GM18520 (cell line): ENCODE measurements at regions not wholly inside any gene's neighbourhood (a gene's known extent, or its start where the extent isn't known, plus 50 kb on each side); places are given as distances from the start of the nearest gene placed in this dataset.
"Not testable (repeated sequence)": the region's sequence is repeated elsewhere in the genome, so short reads cannot be mapped to it uniquely, and the experiment has no call there.

Experiments used
- ATAC-seq: cut with Tn5 transposase; IDR thresholded peaks from one replicate; pipeline ENCODE4 v1.9.1; 2021; ENCODE audit not compliant: unreplicated experiment

DNA sequence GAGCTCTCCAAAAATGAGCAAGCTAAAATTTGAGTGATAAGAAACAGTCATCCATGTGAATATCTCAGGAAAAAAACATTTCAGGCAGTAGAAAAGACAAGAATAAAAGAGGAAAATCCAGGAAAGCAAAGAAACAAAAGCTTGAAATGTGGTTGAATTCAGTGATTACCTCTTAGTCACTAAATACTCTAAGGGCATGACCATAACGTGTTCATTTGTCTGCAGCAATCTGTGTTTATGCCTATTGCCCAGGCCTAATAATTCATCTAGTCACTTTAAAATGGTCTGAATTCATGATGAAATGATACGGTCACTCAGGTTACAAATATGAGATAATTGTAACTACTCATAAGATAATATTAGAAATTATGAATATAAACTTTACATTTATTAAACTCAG is 837.9 kb downstream of the STPG2 start:
- ATAC-seq = no peak

DNA sequence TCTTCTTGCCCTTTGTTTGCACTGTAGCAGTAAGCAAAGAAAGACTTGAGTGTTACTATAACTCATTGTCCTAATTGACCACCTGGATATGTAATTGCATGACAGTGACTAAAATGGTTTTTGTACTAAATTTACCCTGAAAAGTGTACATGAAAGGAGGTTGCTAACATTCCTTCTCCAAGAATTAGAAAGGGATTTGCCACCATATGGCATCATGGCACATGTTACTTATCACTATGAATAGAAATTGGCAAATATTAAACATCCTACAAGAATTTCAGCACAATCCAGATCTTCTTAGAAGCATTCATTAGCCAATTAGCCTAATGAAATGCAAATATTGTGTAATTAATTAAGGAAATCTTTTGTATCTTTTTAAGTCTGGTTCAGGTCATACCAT is 834.2 kb downstream of the STPG2 start:
- no peak for ATAC-seq

DNA sequence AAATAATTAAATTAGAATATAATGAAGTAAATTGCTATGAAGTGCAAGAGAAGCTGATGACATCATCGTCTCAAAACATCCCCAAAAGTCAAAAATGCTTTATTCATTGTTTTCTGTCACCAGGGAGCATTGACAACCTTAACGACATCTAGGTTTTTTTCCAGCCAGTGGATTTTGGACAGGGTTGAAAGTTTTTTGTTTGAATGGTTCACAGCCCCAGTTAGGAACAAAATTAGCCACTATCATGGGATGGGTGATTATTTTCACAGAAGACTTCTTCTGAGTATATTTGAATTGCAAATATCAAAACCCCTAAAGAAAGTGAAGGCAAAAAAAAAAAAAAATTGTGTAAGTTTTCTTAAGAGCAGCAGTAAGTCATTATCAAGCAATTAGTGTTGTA is 826.1 kb downstream of the STPG2 start:
- ATAC-seq = no peak

DNA sequence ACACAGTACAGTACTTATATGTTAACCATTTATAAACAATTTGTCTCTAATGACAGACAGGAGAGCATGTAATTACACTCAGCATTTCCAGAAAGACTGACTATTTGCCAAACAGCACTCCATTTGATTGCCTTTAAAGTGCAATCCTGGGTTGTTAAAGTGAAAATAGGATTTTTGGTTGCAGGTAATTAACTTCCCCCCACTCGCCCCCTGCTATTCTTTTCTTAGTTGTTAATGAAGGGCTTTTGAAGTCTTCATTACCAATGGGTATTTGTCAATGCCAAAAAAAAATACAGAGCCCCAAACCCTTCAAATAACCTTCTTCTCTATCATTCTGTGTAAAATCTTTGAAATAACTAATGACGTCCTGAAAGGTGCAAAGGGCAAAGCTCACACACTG is 825.6 kb downstream of the STPG2 start:
- ATAC-seq = no peak

DNA sequence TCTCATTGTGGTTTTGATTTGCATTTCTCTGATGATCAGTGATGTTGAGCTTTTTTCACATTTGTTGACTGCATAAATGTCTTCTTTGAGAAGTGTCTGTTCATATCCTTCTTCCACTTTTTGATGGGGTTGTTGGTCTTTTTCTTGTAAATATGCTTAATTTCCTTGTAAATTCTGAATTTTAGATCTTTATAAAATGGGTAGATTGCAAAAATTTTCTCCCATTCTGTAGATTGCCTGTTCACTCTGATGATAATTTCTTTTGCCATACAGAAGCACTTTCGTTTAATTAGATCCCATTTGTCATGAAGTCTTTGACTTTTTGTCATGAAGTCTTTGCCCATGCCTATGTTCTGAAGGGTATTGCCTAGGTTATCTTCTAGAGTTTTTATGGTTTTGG is 817.5 kb downstream of the STPG2 start:
- ATAC-seq = not testable (repeated sequence)

DNA sequence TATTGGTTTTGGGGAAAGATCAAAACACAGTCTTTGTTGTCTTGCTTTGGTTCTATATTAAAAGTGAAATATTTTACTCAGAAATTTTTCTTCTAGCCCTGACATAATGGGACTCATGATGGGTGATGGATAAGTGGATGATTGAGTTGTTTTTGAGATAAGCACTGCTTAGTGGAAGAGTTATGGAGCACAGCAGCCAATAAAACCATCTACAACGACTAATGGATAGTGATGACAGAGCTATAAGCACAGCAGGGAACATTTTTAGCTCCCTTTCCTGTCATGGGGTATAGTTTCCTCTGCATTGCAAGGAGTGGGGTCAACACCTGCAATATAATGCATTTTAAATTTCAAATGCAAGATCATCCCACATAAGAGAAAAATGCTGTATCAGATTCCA is 812.4 kb downstream of the STPG2 start:
- ATAC-seq = no peak

DNA sequence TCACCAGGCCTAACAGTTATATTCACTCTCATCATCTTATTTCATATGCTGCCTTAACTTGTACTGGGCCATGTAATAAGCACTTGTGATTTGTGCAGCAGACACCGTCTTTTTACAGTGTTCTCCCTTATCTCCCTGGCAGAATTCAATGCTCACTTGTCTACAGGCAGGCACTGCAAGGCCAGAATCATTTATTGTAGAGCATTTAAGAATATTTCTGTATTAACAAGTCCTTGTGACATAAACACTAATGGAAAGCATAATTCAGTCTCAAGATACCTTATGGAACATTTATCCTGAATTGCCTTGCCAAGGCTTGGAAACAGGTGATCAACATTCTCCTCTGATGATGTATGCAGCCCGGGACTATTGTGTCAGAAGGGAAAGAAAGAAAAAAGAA is 808.9 kb downstream of the STPG2 start:
- ATAC-seq = no peak

DNA sequence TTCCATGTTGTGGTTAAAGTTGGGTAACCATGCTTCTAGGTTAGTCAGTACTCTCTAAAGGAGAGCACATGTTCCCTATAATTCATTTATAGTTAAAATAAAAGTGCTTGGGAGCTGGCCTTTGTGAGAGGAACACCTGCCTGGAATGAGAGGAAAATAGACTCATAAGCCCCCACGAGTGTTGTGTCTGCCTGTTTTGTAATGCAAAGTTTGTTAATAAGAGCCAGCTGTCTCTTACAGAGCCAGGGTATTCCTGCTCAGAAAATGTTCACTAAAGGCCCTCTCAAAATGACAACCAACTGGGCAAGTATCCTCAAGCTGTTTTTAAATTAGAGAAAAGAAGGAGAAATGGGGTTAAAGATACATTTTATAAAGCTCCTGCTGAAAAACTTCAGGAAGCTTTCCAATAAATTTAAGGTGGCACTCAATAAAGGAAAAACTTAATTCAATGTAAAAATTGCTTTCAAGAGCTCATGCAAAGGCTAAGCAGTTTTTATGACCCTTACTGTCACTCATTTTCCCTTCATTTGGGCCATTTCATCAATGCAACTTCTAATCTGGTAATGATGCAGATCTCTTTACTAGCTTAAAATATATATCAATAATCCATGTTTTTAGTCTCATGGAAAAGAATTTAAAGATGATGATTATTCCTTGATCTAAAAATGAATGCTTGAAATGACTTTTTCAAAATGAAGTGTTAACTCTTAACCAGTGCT is 793.6 kb downstream of the STPG2 start:
- no peak for ATAC-seq

DNA sequence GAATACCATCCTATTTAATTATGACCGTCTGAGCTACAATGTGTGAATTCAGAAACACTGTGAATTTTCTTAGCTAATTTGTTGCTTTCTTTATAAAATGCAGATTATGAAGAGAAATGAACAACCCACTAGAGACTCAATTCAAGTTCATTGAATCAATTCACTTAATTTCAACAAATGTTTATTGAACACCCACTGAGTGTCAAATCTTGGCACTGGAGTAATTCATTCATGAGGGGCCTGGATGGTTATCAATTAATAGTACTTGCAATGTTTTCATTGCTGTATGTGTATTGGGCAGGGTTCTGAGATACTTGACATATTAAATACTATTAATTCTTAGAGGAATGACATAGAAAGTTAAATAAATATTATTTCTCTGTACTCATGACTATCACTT is 789.4 kb downstream of the STPG2 start:
- no peak for ATAC-seq

DNA sequence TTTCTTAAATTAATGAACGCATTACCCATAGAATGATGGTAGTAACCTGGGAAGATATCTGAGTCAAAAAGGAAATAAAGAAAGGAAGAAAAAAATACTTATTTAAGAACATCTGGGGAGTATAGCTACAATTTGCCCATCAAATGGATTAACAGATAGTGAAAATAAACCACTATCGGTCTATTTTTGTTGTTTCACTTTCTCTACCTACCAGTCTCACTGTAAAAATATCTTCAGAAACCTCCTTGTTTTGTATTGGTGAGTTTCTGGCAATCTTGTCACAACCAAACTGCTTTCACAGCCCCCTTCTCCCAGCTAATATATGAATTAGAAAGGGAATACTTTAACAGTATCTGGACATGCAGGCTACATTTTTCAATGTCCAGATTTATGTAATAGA is 783.5 kb downstream of the STPG2 start:
- ATAC-seq = no peak

DNA sequence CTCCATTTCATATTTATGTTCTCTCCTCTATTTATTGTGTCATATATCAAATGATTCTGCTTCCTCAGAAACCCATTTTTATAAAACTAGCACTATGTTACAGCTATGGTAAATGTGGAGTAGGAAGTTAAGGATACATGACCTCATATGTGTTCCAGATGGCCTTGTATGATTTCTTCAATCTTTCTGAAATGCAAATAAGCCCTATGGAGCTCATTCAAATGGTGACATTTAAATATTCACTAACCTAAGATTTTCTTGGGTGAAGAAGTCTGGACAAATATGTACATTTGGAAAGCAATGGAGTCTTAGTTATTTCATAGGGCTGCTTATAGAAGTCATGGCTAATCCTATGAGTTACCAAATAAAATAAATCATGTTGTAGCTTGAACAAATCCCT is 782.5 kb downstream of the STPG2 start:
- no peak for ATAC-seq

DNA sequence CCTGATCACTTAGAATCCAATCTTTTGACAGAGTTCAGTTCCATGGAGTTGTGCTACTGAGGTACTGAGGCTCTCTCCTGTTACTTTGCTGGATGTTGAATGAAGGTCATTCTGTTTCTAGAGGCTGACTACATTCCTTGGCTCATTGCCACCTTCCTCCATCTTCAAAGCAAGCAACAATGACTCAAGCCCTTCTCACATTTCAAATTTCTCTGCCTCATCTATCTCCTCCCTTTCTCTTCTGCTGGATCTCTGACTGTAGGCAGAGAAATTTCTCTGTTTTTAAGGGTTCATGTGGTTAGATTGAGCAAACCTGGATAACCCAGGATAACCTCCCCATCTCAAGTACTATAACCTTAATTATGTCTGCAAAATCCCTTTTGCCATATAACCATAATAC is 775.4 kb downstream of the STPG2 start:
- ATAC-seq = no peak

DNA sequence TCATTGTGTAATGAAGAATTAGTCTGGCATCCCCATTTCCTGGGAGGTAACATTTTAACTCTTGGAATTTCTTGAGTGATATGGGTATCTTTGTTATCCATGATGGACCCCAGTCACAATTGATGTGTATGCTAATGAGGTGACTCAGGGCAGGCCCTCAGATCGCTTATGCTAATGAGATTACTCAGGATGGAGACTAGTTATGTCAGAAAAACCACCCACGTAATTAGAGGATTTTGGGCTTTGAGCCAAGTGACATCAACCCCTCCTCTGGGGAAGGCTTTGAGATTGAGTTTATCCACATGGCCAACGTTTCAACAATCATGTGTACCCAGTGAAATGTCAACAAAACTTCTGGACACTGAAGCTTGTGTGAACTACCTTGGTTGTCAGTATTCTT is 772.7 kb downstream of the STPG2 start:
- ATAC-seq = no peak

DNA sequence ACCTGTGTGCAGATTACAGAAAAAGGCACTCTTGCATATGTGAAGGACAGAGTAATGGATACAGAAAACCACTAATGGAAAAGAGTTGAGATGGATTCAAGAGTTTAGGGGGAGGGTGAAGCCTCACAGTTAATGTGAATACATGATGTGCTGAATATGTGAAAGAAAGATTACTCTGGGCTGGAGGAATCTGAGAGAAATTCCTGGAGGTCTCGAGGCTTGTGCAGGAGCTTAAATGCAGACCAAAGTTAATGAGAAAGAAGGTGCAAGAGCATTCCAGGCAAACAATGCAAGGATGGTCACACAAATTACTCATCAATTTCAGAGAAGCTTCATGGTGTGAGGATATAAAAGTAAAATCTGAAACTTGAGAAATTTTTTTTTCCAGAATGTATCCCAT is 768.8 kb downstream of the STPG2 start:
- ATAC-seq = no peak

DNA sequence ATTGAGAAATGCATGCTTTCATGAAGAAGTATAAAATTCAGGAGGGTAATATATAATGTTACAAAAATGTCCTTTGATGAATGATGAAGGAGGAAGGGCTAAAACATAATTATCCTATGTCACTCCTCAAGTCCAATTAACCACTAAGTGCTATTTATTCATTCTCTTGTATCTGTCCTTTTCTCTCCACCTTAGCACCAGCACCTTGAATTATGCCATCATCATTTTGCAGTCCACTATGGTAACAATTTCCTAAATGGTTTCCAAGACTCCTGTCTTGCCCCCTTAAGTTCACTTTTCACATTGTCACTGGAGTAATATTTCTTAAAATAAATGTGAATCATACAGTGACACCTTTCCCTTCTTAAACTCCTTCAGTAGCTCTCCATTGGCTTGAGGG is 756.3 kb downstream of the STPG2 start:
- ATAC-seq = no peak

DNA sequence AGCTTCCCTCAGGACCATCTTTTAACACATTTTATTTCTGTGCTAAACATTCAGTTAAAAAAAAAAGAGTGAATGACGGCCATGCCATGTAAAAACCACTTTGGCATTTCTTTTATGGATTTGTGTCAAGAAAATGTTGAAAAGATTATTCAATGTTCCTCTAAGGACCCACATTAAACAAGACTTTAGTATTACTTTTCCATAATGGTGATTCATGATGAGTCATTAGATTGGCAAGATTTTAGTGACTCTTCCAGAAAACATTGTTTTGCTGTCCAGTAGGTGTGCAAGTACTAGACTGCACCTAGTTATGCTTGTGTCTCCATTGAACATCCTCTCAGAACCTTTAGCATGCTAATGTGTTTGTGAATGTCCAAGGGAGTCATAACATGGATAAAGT is 748.6 kb downstream of the STPG2 start:
- no peak for ATAC-seq

DNA sequence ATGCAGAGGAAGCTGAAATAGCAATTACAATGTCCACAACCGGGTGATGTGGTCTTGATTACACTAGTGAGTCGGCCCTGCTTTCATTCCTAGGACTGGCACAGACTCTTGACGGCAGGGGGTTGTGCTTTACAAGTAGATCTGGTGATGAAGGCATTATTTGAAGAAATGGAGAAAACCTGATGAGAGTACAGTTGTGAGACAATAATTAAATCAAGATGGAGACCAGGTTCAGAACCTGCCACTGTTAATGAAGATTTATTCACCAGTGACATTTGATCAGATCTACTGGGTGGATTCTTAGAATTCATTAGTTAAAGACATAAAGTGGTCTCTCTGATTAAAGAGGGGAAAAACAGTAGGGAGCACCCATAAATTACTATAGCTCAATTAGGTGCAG is 747.2 kb downstream of the STPG2 start:
- ATAC-seq = no peak

DNA sequence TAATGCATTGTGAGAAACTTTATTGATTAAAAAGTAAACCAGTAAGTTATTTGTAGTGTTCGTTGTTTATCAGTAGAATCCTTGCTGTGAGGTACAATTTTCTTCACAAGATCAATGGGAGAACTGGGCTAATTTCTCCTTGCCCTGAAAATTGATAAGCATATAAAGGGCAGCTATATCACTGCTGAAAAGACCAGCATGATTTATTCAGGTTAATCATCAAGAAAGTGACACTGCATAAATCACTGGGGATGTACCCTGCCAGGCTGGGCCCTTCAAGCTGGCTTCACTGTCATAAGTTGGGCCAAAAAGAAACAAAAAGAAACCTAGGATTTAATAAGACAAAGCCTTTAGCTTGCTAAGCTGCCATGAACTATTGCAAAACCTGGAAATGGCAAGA is 746.7 kb downstream of the STPG2 start:
- no peak for ATAC-seq

DNA sequence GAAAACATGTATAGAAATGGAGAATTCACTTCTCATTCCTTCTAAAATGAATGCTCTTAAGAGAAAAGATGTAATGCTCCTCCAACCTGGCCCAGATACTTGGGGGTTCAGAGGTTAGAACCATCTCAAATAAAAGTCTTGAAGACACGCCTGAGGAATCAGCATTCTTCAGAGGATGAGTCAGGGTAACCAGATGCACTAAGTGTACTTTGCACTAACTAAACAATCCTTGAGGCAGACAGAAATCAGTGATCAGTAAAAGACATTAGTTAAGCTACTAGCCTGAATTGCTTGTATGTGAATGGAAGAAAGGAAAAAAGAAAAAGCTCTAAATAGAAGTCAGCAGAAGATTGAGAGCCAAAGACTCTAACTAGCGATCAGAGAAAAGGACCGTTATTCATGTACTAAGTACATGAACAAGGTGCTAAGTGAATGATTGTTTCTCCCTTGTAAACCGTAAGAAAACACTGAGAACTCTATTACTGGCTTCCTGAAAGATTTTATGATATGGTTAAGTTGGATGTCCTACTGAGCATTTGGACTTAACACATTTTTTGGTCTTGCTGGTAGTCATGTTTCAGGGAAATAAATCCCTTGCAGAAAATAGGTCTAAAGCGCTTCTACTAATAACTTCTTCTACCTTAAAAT is 738.3 kb downstream of the STPG2 start:
- ATAC-seq = no peak

DNA sequence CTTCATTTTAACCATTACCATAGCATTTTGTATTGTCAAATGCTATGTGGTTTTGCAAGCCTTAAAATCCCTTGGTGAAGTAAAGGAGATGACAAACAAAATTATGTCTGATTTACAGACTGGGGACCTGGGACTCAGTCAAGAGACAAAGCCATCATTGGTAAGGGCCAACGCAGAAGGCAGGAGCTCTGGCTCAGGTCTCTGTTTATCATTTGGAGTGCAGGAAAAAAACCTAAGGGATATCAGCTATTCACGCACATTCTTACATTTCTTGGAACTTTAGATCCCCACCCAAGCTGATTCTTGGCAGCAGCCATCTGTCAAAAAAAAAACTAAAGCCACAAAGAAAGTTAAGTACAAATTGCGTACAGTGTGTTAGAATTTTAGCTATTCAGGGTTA is 731.9 kb downstream of the STPG2 start:
- ATAC-seq = no peak

DNA sequence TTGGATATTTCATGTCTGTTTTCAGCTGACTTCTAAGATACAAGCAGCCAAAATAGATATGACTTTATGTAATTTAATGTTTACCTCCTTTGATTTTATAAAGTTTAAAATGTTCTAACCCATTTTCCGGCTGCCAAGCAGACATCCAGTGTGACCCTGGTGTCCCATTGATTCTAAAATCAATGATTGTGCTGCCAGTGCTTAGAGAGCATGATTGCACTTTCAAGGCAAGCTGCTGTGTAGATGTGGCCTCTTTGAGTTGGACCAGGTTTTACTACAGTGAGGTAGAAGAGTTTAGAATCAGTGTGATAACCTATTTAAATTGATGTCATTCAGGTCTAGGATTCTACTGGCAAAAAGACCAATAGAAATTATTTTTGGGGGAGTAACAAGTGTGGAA is 730.9 kb downstream of the STPG2 start:
- ATAC-seq = no peak

DNA sequence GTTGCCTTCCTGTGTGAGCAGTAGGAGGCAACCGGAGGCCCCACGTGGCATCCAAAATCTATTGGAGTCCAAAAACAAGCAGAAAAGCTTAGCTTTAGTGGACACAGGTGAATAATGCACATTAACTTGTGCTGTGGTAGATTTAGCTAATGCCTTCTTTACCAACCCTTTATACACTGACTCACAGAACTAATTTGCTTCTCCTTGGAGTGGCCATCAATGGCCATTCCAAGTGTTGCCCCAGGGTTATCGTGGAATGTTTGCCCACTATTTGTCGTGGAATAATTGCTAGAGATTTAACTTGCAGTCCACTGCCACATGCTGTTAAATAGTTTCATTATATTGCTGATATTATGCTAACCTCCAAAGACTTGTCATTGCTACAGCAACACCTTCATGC is 729.1 kb downstream of the STPG2 start:
- no peak for ATAC-seq

DNA sequence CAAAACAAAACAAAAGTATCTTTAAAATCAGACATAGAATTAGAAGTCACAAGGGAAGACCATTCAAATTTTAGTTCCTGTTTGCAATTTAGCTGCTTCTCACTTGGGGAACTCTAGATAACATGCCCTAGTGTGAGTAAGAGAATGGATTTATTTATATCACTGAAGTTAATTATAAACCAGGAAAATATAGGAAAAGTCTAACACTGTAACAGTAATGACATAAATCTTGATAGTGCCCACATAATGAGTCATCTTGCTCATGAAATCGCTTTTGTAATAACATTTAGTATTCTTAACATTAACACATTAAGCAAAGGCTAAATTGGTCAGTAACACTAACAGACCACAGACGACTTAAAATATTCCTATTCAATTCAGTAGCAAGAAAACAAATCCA is 710.7 kb downstream of the STPG2 start:
- ATAC-seq = no peak
